Central memory CD8-positive, alpha-beta T cell (primary cell): ENCODE measurements at regions not wholly inside any gene's neighbourhood (a gene's known extent, or its start where the extent isn't known, plus 50 kb on each side); places are given as distances from the start of the nearest gene placed in this dataset.
"Not testable (repeated sequence)": the region's sequence is repeated elsewhere in the genome, so short reads cannot be mapped to it uniquely, and the experiment has no call there.

Experiments used
- ATAC-seq: fragments of 150-1000 bp; cut with Tn5 transposase; replicated peaks from 2 replicates; pipeline ENCODE4 v1.10.0; 2022; ENCODE audit warnings: mild to moderate bottlenecking, moderate FRiP score, moderate number of reproducible peaks; ENCODE audit not compliant: poor library complexity, severe bottlenecking; ENCODE audit errors: extremely low read depth
- DNase-seq, 2 donors: peaks; one replicate each; pipeline ENCODE4 v3.0.0; 2021; ENCODE audit warnings: low spot score in 2 of 2
- H3K27ac Mint-ChIP-seq: one replicate; pipeline ENCODE4 v1.8.0; 2022; ENCODE audit warnings: low read depth, mild to moderate bottlenecking, moderate library complexity, mixed read lengths
- H3K27me3 Mint-ChIP-seq: one replicate; pipeline ENCODE4 v1.8.0; 2022; ENCODE audit warnings: mixed read lengths
- H3K36me3 Mint-ChIP-seq: one replicate; pipeline ENCODE4 v1.8.0; 2022; ENCODE audit warnings: mild to moderate bottlenecking, moderate library complexity, mixed read lengths; ENCODE audit not compliant: insufficient read depth
- H3K4me1 Mint-ChIP-seq: one replicate; pipeline ENCODE4 v1.8.0; 2022; ENCODE audit warnings: mixed read lengths
- H3K4me3 Mint-ChIP-seq: one replicate; pipeline ENCODE4 v1.8.0; 2022; ENCODE audit warnings: mild to moderate bottlenecking, moderate library complexity, mixed read lengths
- H3K9me3 Mint-ChIP-seq: one replicate; pipeline ENCODE4 v1.8.0; 2022; ENCODE audit warnings: mixed read lengths

DNA sequence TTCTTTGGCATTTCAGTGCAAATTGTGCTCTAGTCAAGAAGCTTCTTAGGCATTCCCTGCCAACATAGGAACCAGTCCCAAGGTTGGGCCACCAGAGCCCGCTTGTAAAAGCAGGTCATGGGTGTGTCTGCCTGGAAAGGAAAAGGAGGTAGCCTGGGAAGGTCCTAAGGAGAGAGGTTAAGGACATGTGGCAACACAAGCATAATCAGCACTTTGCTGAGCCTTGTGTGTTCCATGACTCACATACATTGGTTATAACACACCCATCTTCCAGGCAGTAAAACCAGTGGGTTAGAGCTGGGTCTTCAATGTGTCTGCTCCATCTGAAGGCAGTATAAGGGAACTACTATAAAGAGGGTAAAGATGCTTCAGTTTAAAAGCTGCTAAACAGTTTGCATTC lies 165.0 kb downstream of the FHIP1A start:
- Mint-ChIP-seq H3K9me3 (no peaks in the 10 kb centered on the region), H3K4me1 (no peaks in the 10 kb centered on the region), H3K27ac (no peak overlapping the region), H3K27me3 (peaks cover 28% of the 10 kb centered on the region), H3K36me3 (no peaks in the 10 kb centered on the region), H3K4me3 (no peak overlapping the region)
- DNase-seq (no peak), ATAC-seq (no peak)

DNA sequence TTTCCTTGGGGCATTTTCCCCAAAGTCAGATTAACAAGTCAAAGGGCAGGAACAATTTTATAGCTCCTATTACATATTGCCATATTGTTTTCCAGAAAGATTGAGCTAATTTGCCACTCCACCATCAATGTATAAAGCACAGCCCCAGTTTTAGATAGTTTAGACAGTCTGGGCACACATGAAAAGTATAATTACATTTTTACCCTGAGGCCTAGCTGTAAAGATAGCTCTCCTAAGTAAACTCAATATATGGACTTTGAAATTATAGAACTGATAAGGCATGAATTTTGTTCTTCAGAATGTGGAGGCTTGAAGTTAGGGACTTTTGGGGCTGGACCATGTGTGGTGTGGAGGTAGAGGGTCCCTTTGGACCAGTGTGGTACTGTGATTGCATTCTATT lies 166.0 kb downstream of the FHIP1A start:
- H3K27ac Mint-ChIP-seq = no peak overlapping the region
- no peaks in the 10 kb centered on the region for H3K36me3 Mint-ChIP-seq
- no peak overlapping the region for H3K4me3 Mint-ChIP-seq
- no peak for ATAC-seq
- no peaks in the 10 kb centered on the region for H3K4me1 Mint-ChIP-seq
- no peak for DNase-seq
- H3K9me3 Mint-ChIP-seq = no peaks in the 10 kb centered on the region
- peaks cover 21% of the 10 kb centered on the region for H3K27me3 Mint-ChIP-seq

- no peak overlapping the region for H3K27ac Mint-ChIP-seq
- DNase-seq = no peak
- H3K27me3 Mint-ChIP-seq = peaks cover 14% of the 10 kb centered on the region
- H3K4me1 Mint-ChIP-seq = no peaks in the 10 kb centered on the region
- H3K9me3 Mint-ChIP-seq = no peaks in the 10 kb centered on the region
- H3K4me3 Mint-ChIP-seq = no peak overlapping the region
- H3K36me3 Mint-ChIP-seq = no peaks in the 10 kb centered on the region
- ATAC-seq = no peak
Observed at GRCh38 chr4:151575646-151576045, 166.7 kb downstream of the FHIP1A start.

- Mint-ChIP-seq H3K9me3 (no peaks in the 10 kb centered on the region), H3K36me3 (no peaks in the 10 kb centered on the region), H3K4me3 (no peak overlapping the region), H3K4me1 (no peaks in the 10 kb centered on the region), H3K27me3 (peaks cover 14% of the 10 kb centered on the region), H3K27ac (no peak overlapping the region)
- ATAC-seq (no peak), DNase-seq (no peak)
Observed at GRCh38 chr4:151576627-151577026, 167.7 kb downstream of the FHIP1A start.

DNA sequence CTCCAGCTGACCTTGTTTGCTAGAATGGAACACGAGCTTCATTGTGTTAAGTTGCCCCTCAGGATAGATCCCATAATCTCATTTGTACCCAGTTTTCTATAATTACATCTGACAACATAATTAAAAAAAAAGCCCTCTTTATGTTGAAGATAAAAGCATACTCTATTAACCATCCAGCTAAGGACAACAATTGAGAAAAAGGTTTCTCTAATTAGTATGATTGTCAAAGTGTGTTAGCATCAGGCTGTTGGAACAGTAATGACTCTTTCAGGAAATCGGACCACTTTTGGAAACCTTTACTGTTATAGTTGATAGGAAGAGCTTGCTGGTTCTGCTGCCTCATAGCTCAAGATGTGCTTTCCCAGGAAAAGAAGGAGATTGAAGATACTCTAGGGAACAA lies 172.6 kb downstream of the FHIP1A start:
- DNase-seq (no peak), ATAC-seq (no peak)
- Mint-ChIP-seq H3K4me1 (no peaks in the 10 kb centered on the region), H3K9me3 (no peaks in the 10 kb centered on the region), H3K4me3 (no peak overlapping the region), H3K36me3 (no peaks in the 10 kb centered on the region), H3K27me3 (peaks cover 21% of the 10 kb centered on the region), H3K27ac (no peak overlapping the region)

DNA sequence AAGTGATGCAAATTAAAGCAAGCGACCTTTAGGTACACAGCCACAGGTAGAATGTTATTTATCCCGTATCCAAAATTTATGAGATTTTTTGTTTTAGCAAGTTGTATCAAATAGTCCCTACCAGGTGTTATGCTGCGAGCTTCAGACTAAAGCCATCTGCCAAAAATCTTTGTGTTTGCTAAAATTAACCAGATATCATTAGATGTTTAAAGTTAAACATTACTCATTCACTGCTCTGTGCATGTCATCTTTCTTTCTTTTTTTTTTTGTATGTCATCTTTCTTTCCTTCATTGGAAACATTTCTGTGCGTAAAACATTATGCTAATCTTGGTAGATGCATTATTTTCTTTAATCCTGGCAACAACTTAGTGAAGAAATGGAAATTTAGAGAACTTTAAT lies 173.1 kb downstream of the FHIP1A start:
- H3K4me1 Mint-ChIP-seq = no peaks in the 10 kb centered on the region
- DNase-seq = no peak
- no peak overlapping the region for H3K4me3 Mint-ChIP-seq
- no peaks in the 10 kb centered on the region for H3K9me3 Mint-ChIP-seq
- no peak overlapping the region for H3K27ac Mint-ChIP-seq
- no peak for ATAC-seq
- H3K36me3 Mint-ChIP-seq = no peaks in the 10 kb centered on the region
- H3K27me3 Mint-ChIP-seq = peaks cover 21% of the 10 kb centered on the region

DNA sequence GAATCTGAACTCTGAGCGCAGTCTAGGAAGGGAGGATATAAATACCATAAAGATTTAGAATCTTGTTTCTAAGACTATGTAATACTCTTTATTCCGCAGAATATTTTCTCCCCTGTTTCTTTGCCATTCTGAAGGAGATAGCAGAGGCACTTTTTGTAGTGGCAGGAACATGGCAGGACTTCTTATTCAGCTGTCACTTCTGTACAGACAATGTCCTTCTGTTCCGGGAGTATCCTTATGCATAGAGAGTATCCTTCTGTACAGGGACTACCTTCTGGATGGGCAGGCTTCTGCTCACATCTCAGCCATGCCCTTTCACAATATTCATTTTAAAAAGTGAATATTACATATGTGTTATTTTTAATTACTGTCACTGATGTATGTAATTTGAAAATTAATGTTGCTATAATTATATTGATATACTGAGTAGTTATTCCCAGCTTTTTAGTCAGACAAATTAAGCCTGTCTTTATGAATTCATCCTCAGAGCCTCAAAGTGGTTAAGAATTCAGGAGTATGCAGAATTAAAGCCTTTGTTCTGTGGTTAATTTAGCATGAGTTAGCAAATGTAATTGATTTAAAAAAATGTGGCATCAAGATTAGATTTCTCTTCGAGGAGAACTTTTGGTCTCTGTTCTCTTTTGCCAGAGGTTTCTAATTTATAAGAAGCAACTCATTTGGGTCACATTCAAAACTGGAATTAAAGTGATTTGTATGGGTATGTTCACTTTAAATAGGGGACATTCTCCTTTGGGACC lies 174.4 kb downstream of the FHIP1A start:
- peaks cover 21% of the 10 kb centered on the region for H3K27me3 Mint-ChIP-seq
- no peak for DNase-seq
- no peaks in the 10 kb centered on the region for H3K4me1 Mint-ChIP-seq
- H3K36me3 Mint-ChIP-seq = no peaks in the 10 kb centered on the region
- no peak overlapping the region for H3K27ac Mint-ChIP-seq
- H3K9me3 Mint-ChIP-seq = no peaks in the 10 kb centered on the region
- no peak for ATAC-seq
- H3K4me3 Mint-ChIP-seq = no peak overlapping the region

- ATAC-seq (no peak), DNase-seq (no peak)
- Mint-ChIP-seq H3K9me3 (no peaks in the 10 kb centered on the region), H3K36me3 (no peaks in the 10 kb centered on the region), H3K27ac (no peak overlapping the region), H3K4me1 (no peaks in the 10 kb centered on the region), H3K4me3 (no peak overlapping the region), H3K27me3 (peaks cover 27% of the 10 kb centered on the region)
Observed at GRCh38 chr4:151584101-151584500, 175.1 kb downstream of the FHIP1A start.

DNA sequence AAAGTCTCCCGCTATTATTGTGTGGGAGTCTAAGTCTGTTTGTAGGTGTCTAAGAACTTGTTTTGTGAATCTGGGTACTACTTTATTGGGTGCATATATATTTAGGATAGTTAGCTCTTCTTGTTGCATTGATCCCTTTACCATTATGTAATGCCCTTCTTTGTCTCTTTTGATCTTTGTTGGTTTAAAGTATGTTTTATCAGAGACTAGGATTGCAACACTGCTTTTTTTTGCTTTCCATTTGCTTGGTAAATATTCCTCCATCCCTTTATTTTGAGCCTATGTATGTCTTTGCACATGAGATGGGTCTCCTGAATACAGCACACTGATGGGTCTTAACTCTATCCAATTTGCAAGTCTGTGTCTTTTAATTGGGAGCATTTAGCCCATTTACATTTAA lies 165.2 kb downstream of the GATB start:
- H3K4me1 Mint-ChIP-seq, ATAC-seq, H3K36me3 Mint-ChIP-seq, H3K27ac Mint-ChIP-seq, H3K9me3 Mint-ChIP-seq, DNase-seq, H3K4me3 Mint-ChIP-seq, H3K27me3 Mint-ChIP-seq: not testable (repeated sequence)

DNA sequence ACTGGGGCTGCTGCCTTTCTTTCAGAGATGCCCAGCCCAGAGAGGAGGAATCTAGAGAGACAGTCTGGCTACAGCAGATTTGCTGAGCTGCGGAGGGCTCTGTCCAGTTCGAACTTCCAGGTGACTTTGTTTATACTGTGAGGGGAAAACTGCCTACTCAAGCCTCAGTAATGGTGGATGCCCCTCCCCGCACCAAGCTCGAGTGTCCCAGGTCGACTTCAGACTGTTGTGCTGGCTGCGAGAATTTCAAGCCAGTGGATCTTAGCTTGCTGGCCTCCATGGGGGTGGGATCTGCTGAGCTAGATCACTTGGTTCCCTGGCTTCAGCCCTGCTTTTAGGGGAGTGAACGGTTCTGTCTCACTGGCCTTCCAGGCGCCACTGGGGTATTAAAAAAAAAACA lies 163.1 kb downstream of the GATB start:
- not testable (repeated sequence) for H3K4me3 Mint-ChIP-seq, H3K36me3 Mint-ChIP-seq

GRCh38 chr4:151599863-151600262 lies 160.9 kb downstream of the GATB start:
- Mint-ChIP-seq H3K9me3 (no peaks in the 10 kb centered on the region), H3K4me3 (no peak overlapping the region), H3K36me3 (no peaks in the 10 kb centered on the region), H3K27me3 (peaks cover 28% of the 10 kb centered on the region), H3K27ac (no peak overlapping the region), H3K4me1 (no peaks in the 10 kb centered on the region)
- no peak for DNase-seq
- ATAC-seq = no peak

More for the DNA sequence above, 163.1 kb downstream of the GATB start:
- H3K27ac Mint-ChIP-seq, DNase-seq, ATAC-seq, H3K9me3 Mint-ChIP-seq, H3K4me1 Mint-ChIP-seq: not testable (repeated sequence)
- H3K27me3 Mint-ChIP-seq = peaks cover 15% of the 10 kb centered on the region

DNA sequence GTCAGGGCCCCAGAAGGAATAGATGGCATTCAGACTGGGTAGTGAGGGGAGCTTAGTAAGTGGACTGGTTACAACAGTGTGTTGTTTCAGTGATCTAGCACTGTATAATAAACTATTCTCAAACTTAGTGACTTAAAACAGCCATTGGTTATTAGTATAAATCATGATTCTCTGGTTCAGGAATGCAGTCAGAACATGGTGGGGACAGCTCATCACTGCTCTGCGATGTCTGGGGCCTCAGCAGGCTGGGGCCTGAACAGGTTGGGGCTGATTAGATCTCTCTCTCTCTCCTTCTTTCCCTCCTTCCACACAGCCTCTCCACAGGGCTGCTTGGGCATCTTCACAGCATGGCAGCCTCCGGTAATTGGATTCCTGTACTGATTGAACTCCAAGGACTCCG lies 160.4 kb downstream of the GATB start:
- H3K4me3 Mint-ChIP-seq = no peak overlapping the region
- no peak overlapping the region for H3K27ac Mint-ChIP-seq
- peaks cover 28% of the 10 kb centered on the region for H3K27me3 Mint-ChIP-seq
- H3K9me3 Mint-ChIP-seq = no peaks in the 10 kb centered on the region
- no peaks in the 10 kb centered on the region for H3K4me1 Mint-ChIP-seq
- no peak for DNase-seq
- H3K36me3 Mint-ChIP-seq = no peaks in the 10 kb centered on the region
- no peak for ATAC-seq

DNA sequence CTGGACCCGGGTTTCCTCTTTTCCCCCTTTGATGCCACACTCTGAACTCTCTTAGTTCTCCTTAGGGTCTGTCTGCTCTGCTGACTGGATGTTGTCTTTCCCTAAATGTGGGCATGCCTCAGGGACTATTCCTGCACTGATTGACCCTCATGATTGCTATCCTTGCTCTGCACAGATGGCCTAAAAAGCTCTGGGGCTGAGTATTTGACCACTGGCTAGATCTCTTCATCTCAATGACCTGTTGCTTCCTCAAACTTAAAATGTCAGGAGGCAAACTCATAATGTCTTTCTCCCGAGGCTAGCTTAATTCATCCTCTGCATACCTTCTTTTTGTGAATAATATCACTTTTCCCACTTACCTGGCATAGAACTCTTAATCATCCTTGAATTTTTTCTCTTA lies 157.4 kb downstream of the GATB start:
- Mint-ChIP-seq H3K36me3 (no peaks in the 10 kb centered on the region), H3K27ac (no peak overlapping the region), H3K4me3 (no peak overlapping the region), H3K4me1 (no peaks in the 10 kb centered on the region), H3K9me3 (no peaks in the 10 kb centered on the region), H3K27me3 (peaks cover 28% of the 10 kb centered on the region)
- ATAC-seq = no peak
- DNase-seq = no peak
